GM12878 (cell line): ENCODE measurements at regions not wholly inside any gene's neighbourhood (a gene's known extent, or its start where the extent isn't known, plus 50 kb on each side); places are given as distances from the start of the nearest gene placed in this dataset.
A peak's percentile ranks its signal among the peaks of the same experiment; 100 is the strongest.

Experiments used
- ATAC-seq: fragments of 200-7000 bp; cut with Tn5 transposase; 3 replicates; pipeline ENCODE4 v1.9.1; 2020; ENCODE audit warnings: mild to moderate bottlenecking, moderate library complexity
- BruUV-seq: library from RNA; stranded (reverse); fragments of 400-500 nt; replicated peaks from 2 replicates; lab custom pipeline; 2021; lab: Mats Ljungman, UMichigan
- CTCF ChIA-PET: fragments of 300-600 bp; sonication (Branson Sonifier 250); formaldehyde crosslinking; extraction: SDS; loops from one replicate; lab custom pipeline; 2021; ENCODE audit warnings: inconsistent platforms; lab: Yijun Ruan, JAX
- POLR2A ChIA-PET: fragments of 350-600 bp; formaldehyde crosslinking; extraction: SDS; loops from one replicate; lab custom pipeline; 2021; ENCODE audit warnings: inconsistent platforms; lab: Charles Lee
- RAD21 ChIA-PET: fragments of 300-600 bp; sonication (Branson Sonifier 250); formaldehyde crosslinking; loops from one replicate; lab custom pipeline; 2023; ENCODE audit warnings: antibody characterized with exemption; ENCODE audit not compliant: unreplicated experiment; lab: Charles Lee
- SMC1A ChIA-PET: fragments of 300-600 bp; sonication (Branson Sonifier 250); formaldehyde crosslinking; loops from one replicate; lab custom pipeline; 2023; ENCODE audit not compliant: unreplicated experiment, uncharacterized antibody; lab: Charles Lee
- DNase-seq: peaks from one replicate; pipeline ENCODE4 v3.0.0-alpha.2; 2011; ENCODE audit warnings: low read depth, low spot score
- FAIRE-seq: peaks from 3 replicates; lab custom pipeline; 2011; peaks lifted over from hg19 to GRCh38; lab: Jason Lieb, UNC
- H2AFZ ChIP-seq: 2 replicates; pipeline ENCODE4 v1.6.0; 2011; ENCODE audit warnings: low read depth, low read length, control low read depth; ENCODE audit not compliant: control insufficient read depth
- H3K27ac ChIP-seq: 2 replicates; pipeline ENCODE4 v1.5.1; 2011; ENCODE audit warnings: control low read depth; ENCODE audit not compliant: control insufficient read depth, insufficient read depth
- H3K27me3 ChIP-seq, 2 experiments: replicated peaks in 1 of 2; 2 replicates each; pipeline versions ENCODE4 v1.6.0 to v1.6.1; 2011; ENCODE audit warnings: low read length in 1 of 2; ENCODE audit not compliant: control insufficient read depth in 2 of 2, insufficient read depth in 2 of 2
- H3K36me3 ChIP-seq, 2 experiments: 2 replicates each; pipeline ENCODE4 v1.5.1; 2011; ENCODE audit warnings: low read length in 1 of 2; ENCODE audit not compliant: control insufficient read depth in 2 of 2, insufficient read depth in 2 of 2
- H3K4me1 ChIP-seq: 2 replicates; pipeline ENCODE4 v1.6.1; 2011; ENCODE audit warnings: mild to moderate bottlenecking, low read length, moderate library complexity, mixed read lengths; ENCODE audit not compliant: control insufficient read depth, insufficient read depth
- H3K4me2 ChIP-seq: 2 replicates; pipeline ENCODE4 v1.6.0; 2011; ENCODE audit warnings: control low read depth; ENCODE audit not compliant: control insufficient read depth, insufficient read depth
- H3K4me3 ChIP-seq: fragments of 200-600 bp; sonication (generic); 2 replicates; pipeline ENCODE4 v1.5.1; 2016
- H3K79me2 ChIP-seq: 2 replicates; pipeline ENCODE4 v1.6.0; 2011; ENCODE audit warnings: low read length; ENCODE audit not compliant: control insufficient read depth, insufficient read depth
- H3K9ac ChIP-seq: 2 replicates; pipeline ENCODE4 v1.8.0; 2011; ENCODE audit warnings: low read length, control low read depth, mixed read lengths; ENCODE audit not compliant: control insufficient read depth, insufficient read depth
- H3K9me3 ChIP-seq: replicated peaks from 3 replicates; pipeline ENCODE4 v1.5.1; 2011; ENCODE audit warnings: mild to moderate bottlenecking, low read length; ENCODE audit not compliant: control insufficient read depth, insufficient read depth
- H4K20me1 ChIP-seq: 2 replicates; pipeline ENCODE4 v1.6.0; 2011; ENCODE audit not compliant: control insufficient read depth, insufficient read depth
- ASH2L ChIP-seq: fragments of 300-600, 200-600 bp; sonication (generic); IDR thresholded peaks from 2 replicates; pipeline ENCODE4 v1.6.1; 2017; ENCODE audit warnings: low read depth, mild to moderate bottlenecking, borderline replicate concordance
- KAT2A ChIP-seq: conservative IDR thresholded peaks from 2 replicates; pipeline ENCODE4 v1.6.1; 2011; ENCODE audit warnings: low read depth, low read length; ENCODE audit not compliant: control insufficient read depth
- NFXL1 ChIP-seq: fragments of 450-650 bp; IDR thresholded peaks from 2 replicates; pipeline ENCODE4 v1.6.1; 2017; ENCODE audit warnings: antibody characterized with exemption, mild to moderate bottlenecking, borderline replicate concordance
- PML ChIP-seq: IDR thresholded peaks from 2 replicates; pipeline ENCODE4 v1.6.1; 2012; ENCODE audit warnings: low read length, inconsistent platforms
- SIX5 ChIP-seq: IDR thresholded peaks from 2 replicates; pipeline ENCODE4 v1.6.1; 2011; ENCODE audit warnings: mild to moderate bottlenecking, low read depth, low read length, moderate library complexity; ENCODE audit not compliant: severe bottlenecking
- SMC3 ChIP-seq: IDR thresholded peaks from 2 replicates; pipeline ENCODE4 v1.6.1; 2011; ENCODE audit warnings: low read length, improper control_type of control experiment, borderline replicate concordance
- ZNF384 ChIP-seq: IDR thresholded peaks from 2 replicates; pipeline ENCODE4 v1.6.1; 2012; ENCODE audit warnings: low read depth, mild to moderate bottlenecking, low read length, improper control_type of control experiment, borderline replicate concordance
- WGBS: methylation state at CpG from one replicate; pipeline ENCODE4 v1.1.6; 2016; ENCODE audit warnings: low lambda C conversion rate; ENCODE audit not compliant: insufficient replicate concordance, insufficient coverage; ENCODE audit errors: missing lambda C conversion rate; 5-methylcytosine and 5-hydroxymethylcytosine counted together
- in situ Hi-C: fragments of 300-500 bp; cut with MboI; formaldehyde crosslinking; loops from 9 replicates; pipeline ENCODE4 v1.14.3; 2018; ENCODE audit warnings: mixed read lengths
- intact Hi-C: fragments of 100-400 bp; cut with micrococcal nuclease; formaldehyde crosslinking; loops from one replicate; pipeline ENCODE4 v1.14.2; 2022; ENCODE audit not compliant: unreplicated experiment
- TF ChIP-seq, protein P1 (sequence below): fragments of 450-650 bp; IDR thresholded peaks from 2 replicates; pipeline ENCODE4 v1.6.1; 2018; ENCODE audit warnings: borderline replicate concordance, mild to moderate bottlenecking; ENCODE audit not compliant: partially characterized antibody
- TF ChIP-seq, protein P2 (sequence below): fragments of 450-650 bp; IDR thresholded peaks from 2 replicates; pipeline ENCODE4 v1.6.1; 2017; ENCODE audit warnings: mild to moderate bottlenecking, moderate library complexity
- TF ChIP-seq, protein P3 (sequence below): fragments of 450-650 bp; IDR thresholded peaks from 2 replicates; pipeline ENCODE4 v1.6.1; 2014; ENCODE audit warnings: mild to moderate bottlenecking

DNA sequence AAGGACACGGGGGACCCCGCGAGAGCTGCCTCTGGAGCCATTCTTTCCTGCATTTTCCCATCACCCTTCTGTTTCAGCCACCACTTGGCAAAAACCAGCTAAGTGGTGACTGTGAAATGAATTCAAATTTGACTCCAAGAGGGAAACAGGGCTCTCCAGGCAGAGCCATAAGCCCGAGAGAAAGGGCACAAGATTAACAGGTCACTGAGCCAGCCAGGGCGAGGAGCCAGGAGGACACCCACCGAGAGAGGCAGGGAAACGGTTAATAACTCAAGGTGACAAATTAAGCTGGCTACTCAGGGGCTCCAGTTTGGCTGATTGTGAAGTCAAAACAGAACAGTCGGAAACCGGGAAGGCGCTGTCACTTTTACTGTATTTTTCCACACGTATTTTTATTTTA lies 67.8 kb upstream of the SOX9 start:
- Histone ChIP-seq H3K27ac (no peak overlapping the region), H3K79me2 (no peaks in the 10 kb centered on the region), H4K20me1 (no peaks in the 10 kb centered on the region), H3K9me3 (no peaks in the 10 kb centered on the region; the same call in 2 of the 3 replicates), H2AFZ (no peak overlapping the region), H3K4me1 (no peaks in the 10 kb centered on the region; the same call in 1 of the 2 replicates), H3K4me3 (no peak overlapping the region), H3K27me3 (no peaks in the 10 kb centered on the region), H3K4me2 (no peak overlapping the region), H3K9ac (no peak overlapping the region), H3K36me3 (no peaks in the 10 kb centered on the region)
- FAIRE-seq (no peak), ATAC-seq (no peak), DNase-seq (no peak)
- 45% methylated on average over 11 of the region's 11 CpGs for WGBS
- TF ChIP-seq, protein P1, sequence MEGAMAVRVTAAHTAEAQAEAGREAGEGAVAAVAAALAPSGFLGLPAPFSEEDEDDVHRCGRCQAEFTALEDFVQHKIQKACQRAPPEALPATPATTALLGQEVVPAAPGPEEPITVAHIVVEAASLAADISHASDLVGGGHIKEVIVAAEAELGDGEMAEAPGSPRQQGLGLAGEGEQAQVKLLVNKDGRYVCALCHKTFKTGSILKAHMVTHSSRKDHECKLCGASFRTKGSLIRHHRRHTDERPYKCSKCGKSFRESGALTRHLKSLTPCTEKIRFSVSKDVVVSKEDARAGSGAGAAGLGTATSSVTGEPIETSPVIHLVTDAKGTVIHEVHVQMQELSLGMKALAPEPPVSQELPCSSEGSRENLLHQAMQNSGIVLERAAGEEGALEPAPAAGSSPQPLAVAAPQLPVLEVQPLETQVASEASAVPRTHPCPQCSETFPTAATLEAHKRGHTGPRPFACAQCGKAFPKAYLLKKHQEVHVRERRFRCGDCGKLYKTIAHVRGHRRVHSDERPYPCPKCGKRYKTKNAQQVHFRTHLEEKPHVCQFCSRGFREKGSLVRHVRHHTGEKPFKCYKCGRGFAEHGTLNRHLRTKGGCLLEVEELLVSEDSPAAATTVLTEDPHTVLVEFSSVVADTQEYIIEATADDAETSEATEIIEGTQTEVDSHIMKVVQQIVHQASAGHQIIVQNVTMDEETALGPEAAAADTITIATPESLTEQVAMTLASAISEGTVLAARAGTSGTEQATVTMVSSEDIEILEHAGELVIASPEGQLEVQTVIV = no peak
- no TSS peak for BruUV-seq
- ChIA-PET RAD21 (interaction anchor here (1.0 kb wide), 1 partner anchor 9 kb away, joined by 3 read pairs; no protein-coding TSS in a partner anchor), SMC1A (interaction anchor here (0.6 to 1.2 kb wide), 4 partner anchors 13 to 76 kb away, joined by 3 to 4 read pairs (median 3); no protein-coding TSS in a partner anchor), POLR2A (no interaction called here), CTCF (no interaction called here)
- in situ Hi-C loops = no loop called here
- intact Hi-C loops = no loop called here

DNA sequence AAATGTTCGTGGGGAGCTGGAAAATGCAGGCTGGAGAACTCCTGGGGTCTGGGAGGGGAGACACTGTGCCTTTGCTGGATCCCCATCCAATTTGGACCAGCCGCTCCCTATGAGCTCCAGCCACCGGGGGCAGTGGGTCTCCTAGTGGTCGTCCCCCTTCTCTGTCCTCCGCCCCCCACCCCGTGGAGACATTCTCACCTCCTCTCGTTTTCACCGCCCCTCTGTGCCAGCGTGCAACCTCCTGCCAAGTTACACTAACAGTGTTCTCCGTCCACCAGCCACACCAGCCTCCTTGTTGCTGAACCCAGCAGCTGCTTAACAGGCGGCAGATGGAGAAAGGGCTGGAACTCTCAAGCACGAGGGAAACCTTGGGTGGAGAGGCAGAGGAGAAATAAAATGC lies 67.4 kb upstream of the SOX9 start:
- no peaks in the 10 kb centered on the region; the same call in 2 of the 3 replicates for H3K9me3 ChIP-seq
- no peak for FAIRE-seq
- in situ Hi-C loops = no loop called here
- TF ChIP-seq KAT2A = no peak
- no peak for TF ChIP-seq SIX5
- no peak for TF ChIP-seq SMC3
- no peak for TF ChIP-seq ASH2L
- no peak for TF ChIP-seq ZNF384
- TF ChIP-seq, protein P2, sequence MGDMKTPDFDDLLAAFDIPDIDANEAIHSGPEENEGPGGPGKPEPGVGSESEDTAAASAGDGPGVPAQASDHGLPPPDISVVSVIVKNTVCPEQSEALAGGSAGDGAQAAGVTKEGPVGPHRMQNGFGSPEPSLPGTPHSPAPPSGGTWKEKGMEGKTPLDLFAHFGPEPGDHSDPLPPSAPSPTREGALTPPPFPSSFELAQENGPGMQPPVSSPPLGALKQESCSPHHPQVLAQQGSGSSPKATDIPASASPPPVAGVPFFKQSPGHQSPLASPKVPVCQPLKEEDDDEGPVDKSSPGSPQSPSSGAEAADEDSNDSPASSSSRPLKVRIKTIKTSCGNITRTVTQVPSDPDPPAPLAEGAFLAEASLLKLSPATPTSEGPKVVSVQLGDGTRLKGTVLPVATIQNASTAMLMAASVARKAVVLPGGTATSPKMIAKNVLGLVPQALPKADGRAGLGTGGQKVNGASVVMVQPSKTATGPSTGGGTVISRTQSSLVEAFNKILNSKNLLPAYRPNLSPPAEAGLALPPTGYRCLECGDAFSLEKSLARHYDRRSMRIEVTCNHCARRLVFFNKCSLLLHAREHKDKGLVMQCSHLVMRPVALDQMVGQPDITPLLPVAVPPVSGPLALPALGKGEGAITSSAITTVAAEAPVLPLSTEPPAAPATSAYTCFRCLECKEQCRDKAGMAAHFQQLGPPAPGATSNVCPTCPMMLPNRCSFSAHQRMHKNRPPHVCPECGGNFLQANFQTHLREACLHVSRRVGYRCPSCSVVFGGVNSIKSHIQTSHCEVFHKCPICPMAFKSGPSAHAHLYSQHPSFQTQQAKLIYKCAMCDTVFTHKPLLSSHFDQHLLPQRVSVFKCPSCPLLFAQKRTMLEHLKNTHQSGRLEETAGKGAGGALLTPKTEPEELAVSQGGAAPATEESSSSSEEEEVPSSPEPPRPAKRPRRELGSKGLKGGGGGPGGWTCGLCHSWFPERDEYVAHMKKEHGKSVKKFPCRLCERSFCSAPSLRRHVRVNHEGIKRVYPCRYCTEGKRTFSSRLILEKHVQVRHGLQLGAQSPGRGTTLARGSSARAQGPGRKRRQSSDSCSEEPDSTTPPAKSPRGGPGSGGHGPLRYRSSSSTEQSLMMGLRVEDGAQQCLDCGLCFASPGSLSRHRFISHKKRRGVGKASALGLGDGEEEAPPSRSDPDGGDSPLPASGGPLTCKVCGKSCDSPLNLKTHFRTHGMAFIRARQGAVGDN = no peak
- TF ChIP-seq, protein P3, sequence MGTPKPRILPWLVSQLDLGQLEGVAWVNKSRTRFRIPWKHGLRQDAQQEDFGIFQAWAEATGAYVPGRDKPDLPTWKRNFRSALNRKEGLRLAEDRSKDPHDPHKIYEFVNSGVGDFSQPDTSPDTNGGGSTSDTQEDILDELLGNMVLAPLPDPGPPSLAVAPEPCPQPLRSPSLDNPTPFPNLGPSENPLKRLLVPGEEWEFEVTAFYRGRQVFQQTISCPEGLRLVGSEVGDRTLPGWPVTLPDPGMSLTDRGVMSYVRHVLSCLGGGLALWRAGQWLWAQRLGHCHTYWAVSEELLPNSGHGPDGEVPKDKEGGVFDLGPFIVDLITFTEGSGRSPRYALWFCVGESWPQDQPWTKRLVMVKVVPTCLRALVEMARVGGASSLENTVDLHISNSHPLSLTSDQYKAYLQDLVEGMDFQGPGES = no peak
- no peak for TF ChIP-seq PML
- TF ChIP-seq NFXL1 = no peak

More for the DNA sequence above, 67.4 kb upstream of the SOX9 start:
- 44% methylated on average over 12 of the region's 12 CpGs for WGBS
- intact Hi-C loops = no loop called here
- CTCF ChIA-PET = no interaction called here
- no peak overlapping the region for H3K4me2 ChIP-seq
- no peaks in the 10 kb centered on the region for H4K20me1 ChIP-seq
- H3K27ac ChIP-seq = no peak overlapping the region
- RAD21 ChIA-PET = no interaction called here
- H3K4me1 ChIP-seq = no peaks in the 10 kb centered on the region; the same call in 1 of the 2 replicates
- no peaks in the 10 kb centered on the region for H3K36me3 ChIP-seq
- H3K9ac ChIP-seq = no peak overlapping the region
- H3K27me3 ChIP-seq = no peaks in the 10 kb centered on the region
- SMC1A ChIA-PET = interaction anchor here (0.6 to 1.2 kb wide), 2 partner anchors 19 to 75 kb away, joined by 3 to 4 read pairs; no protein-coding TSS in a partner anchor
- DNase-seq (no peak), ATAC-seq (no peak)
- no TSS peak for BruUV-seq
- POLR2A ChIA-PET = no interaction called here
- peak overlapping the region; percentile 47; the same call in 1 of the 2 replicates for H2AFZ ChIP-seq
- H3K4me3 ChIP-seq = no peak overlapping the region
- H3K79me2 ChIP-seq = no peaks in the 10 kb centered on the region
